SU-DHL-6 (cell line): ENCODE measurements at regions not wholly inside any gene's neighbourhood (a gene's known extent, or its start where the extent isn't known, plus 50 kb on each side); places are given as distances from the start of the nearest gene placed in this dataset.

ENCODE experiments used
- H2AFZ ChIP-seq: fragments of 200-600 bp; sonication (generic); 2 replicates; pipeline ENCODE4 v1.6.1; 2014; ENCODE audit warnings: low read depth, mild to moderate bottlenecking, moderate library complexity, mixed read lengths, antibody characterized with exemption, low read length; ENCODE audit not compliant: severe bottlenecking
- H3F3A ChIP-seq: fragments of 200-600 bp; shearing (Covaris generic); 2 replicates; pipeline ENCODE4 v1.6.0; 2016; ENCODE audit warnings: antibody characterized with exemption, mild to moderate bottlenecking; ENCODE audit not compliant: insufficient read depth
- H3K27ac ChIP-seq: fragments of 200-600 bp; sonication (generic); 2 replicates; pipeline ENCODE4 v1.5.1; 2016; ENCODE audit warnings: low read depth, mild to moderate bottlenecking, low read length, moderate library complexity, mixed read lengths
- H3K27me3 ChIP-seq: fragments of 200-600 bp; sonication (generic), shearing (Covaris generic); 2 replicates; pipeline ENCODE4 v1.6.0; 2014; ENCODE audit warnings: mild to moderate bottlenecking, low read length
- H3K36me3 ChIP-seq: fragments of 200-600 bp; sonication (generic); 2 replicates; pipeline ENCODE4 v1.6.1; 2014; ENCODE audit warnings: mild to moderate bottlenecking, low read length, mixed read lengths
- H3K4me2 ChIP-seq: fragments of 300-600, 200-600 bp; shearing (Covaris generic), sonication (generic); 2 replicates; pipeline ENCODE4 v1.6.0; 2014; ENCODE audit warnings: low read length, low read depth, mild to moderate bottlenecking; ENCODE audit not compliant: poor library complexity, severe bottlenecking
- H3K4me3 ChIP-seq: fragments of 200-600 bp; sonication (generic); 2 replicates; pipeline ENCODE4 v1.5.1; 2014; ENCODE audit warnings: antibody characterized with exemption, low read length, mild to moderate bottlenecking, mixed read lengths; ENCODE audit not compliant: insufficient read depth, poor library complexity, severe bottlenecking
- H3K79me2 ChIP-seq: fragments of 200-600 bp; sonication (generic); 2 replicates; pipeline ENCODE4 v1.6.1; 2014; ENCODE audit warnings: mild to moderate bottlenecking, low read length, moderate library complexity; ENCODE audit not compliant: insufficient read depth
- H3K9ac ChIP-seq: fragments of 200-600 bp; sonication (generic); 2 replicates; pipeline ENCODE4 v1.7.0; 2014; ENCODE audit warnings: mild to moderate bottlenecking, low read length
- H3K9me2 ChIP-seq: fragments of 200-600 bp; sonication (generic); replicated peaks from 2 replicates; pipeline ENCODE4 v1.6.1; 2014; ENCODE audit warnings: low read length; ENCODE audit not compliant: insufficient read depth
- H3K9me3 ChIP-seq: fragments of 200-600 bp; sonication (generic); 2 replicates; pipeline ENCODE4 v1.6.1; 2014; ENCODE audit warnings: low read length, mixed read lengths; ENCODE audit not compliant: insufficient read depth
- H4K20me1 ChIP-seq: fragments of 200-600 bp; sonication (generic); 2 replicates; pipeline ENCODE4 v1.6.1; 2014; ENCODE audit warnings: low read depth, mild to moderate bottlenecking, antibody characterized with exemption, low read length, moderate library complexity, mixed read lengths
- CTCF ChIP-seq: fragments of 200-600 bp; sonication (generic); IDR thresholded peaks from one replicate; pipeline ENCODE4 v1.5.1; 2017; ENCODE audit warnings: antibody characterized with exemption, mild to moderate bottlenecking, low read length, moderate library complexity; ENCODE audit not compliant: insufficient read depth, poor library complexity, severe bottlenecking
- EZH2phosphoT487 ChIP-seq: fragments of 200-600 bp; sonication (generic), shearing (Covaris generic); conservative IDR thresholded peaks from 2 replicates; pipeline ENCODE4 v1.6.1; 2018; ENCODE audit warnings: mild to moderate bottlenecking, antibody characterized with exemption, low read length, moderate library complexity, mixed read lengths

GRCh38 chr12:75853626-75854025 lies 177.9 kb downstream of the PHLDA1 start:
- Histone ChIP-seq H3K9ac (no peak overlapping the region), H3K27ac (no peak overlapping the region), H3K36me3 (no peaks in the 10 kb centered on the region), H4K20me1 (no peaks in the 10 kb centered on the region), H3K79me2 (no peaks in the 10 kb centered on the region), H3K4me3 (no peak overlapping the region), H2AFZ (no peak overlapping the region), H3K9me3 (no peaks in the 10 kb centered on the region), H3K4me2 (no peak overlapping the region), H3K27me3 (no peaks in the 10 kb centered on the region), H3F3A (no peaks in the 10 kb centered on the region), H3K9me2 (no peaks in the 10 kb centered on the region)
- no peak for TF ChIP-seq CTCF

GRCh38 chr12:75852956-75853355 lies 178.6 kb downstream of the PHLDA1 start:
- H3K4me2 ChIP-seq = no peak overlapping the region
- no peaks in the 10 kb centered on the region for H3K36me3 ChIP-seq
- H3K27me3 ChIP-seq = no peaks in the 10 kb centered on the region
- H3K9me3 ChIP-seq = no peaks in the 10 kb centered on the region
- no peak overlapping the region for H2AFZ ChIP-seq
- no peak overlapping the region for H3K27ac ChIP-seq
- no peaks in the 10 kb centered on the region for H3K9me2 ChIP-seq
- H4K20me1 ChIP-seq = no peaks in the 10 kb centered on the region
- H3K4me3 ChIP-seq = no peak overlapping the region
- H3K79me2 ChIP-seq = no peaks in the 10 kb centered on the region
- H3F3A ChIP-seq = no peaks in the 10 kb centered on the region
- TF ChIP-seq CTCF = no peak
- no peak for TF ChIP-seq EZH2phosphoT487
- H3K9ac ChIP-seq = no peak overlapping the region

DNA sequence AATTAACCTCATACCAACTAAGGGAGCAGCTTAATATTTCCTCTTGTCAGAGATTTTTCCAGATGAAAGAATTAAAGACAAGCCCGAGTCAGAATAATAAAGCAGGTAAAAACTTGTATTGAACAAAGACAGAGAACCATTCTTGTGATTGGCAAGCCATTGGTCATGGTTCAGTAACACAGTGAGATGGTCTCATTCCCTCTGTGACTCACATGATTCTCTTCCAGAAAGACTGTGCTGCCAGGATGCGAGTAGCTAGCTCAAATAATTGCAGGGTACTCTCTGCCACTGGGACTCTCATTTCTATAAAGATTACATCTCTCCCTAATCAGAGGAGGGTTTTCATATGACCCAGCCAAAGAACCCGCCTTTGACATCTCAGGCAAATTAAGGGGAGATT lies 179.4 kb downstream of the PHLDA1 start:
- H3K9me2 ChIP-seq = no peaks in the 10 kb centered on the region
- H3K27me3 ChIP-seq = no peaks in the 10 kb centered on the region
- H3F3A ChIP-seq = no peaks in the 10 kb centered on the region
- no peaks in the 10 kb centered on the region for H3K79me2 ChIP-seq
- H3K4me3 ChIP-seq = no peak overlapping the region
- no peak overlapping the region for H3K4me2 ChIP-seq
- no peak for TF ChIP-seq EZH2phosphoT487
- no peak for TF ChIP-seq CTCF
- H3K9ac ChIP-seq = no peak overlapping the region
- H4K20me1 ChIP-seq = no peaks in the 10 kb centered on the region
- no peak overlapping the region for H3K27ac ChIP-seq
- no peaks in the 10 kb centered on the region for H3K36me3 ChIP-seq
- H3K9me3 ChIP-seq = no peaks in the 10 kb centered on the region
- no peak overlapping the region for H2AFZ ChIP-seq
